Body of pancreas (tissue), 4 donors: ENCODE measurements at regions not wholly inside any gene's neighbourhood (a gene's known extent, or its start where the extent isn't known, plus 50 kb on each side); places are given as distances from the start of the nearest gene placed in this dataset.

Source experiments
- ATAC-seq: fragments of 150-250 bp; one replicate; pipeline ENCODE4 v1.9.1; 2016
- DNase-seq, 4 donors: peaks; one replicate each; pipeline ENCODE4 v3.0.0-alpha.2; 2019
- H3K27ac ChIP-seq, 4 donors: fragments of 200-600 bp; sonication (generic); 1 replicate in 3 of 4; 2 replicates in 1 of 4; pipeline versions ENCODE4 v1.5.1 to v1.6.1; 2016 to 2019; ENCODE audit warnings: mild to moderate bottlenecking in 1 of 4, mixed read lengths in 1 of 4, moderate library complexity in 1 of 4
- H3K27me3 ChIP-seq, 2 donors: fragments of 200-600 bp; sonication (generic); one replicate each; pipeline ENCODE4 v1.6.0; 2016; ENCODE audit warnings: mild to moderate bottlenecking in 1 of 2
- H3K36me3 ChIP-seq, 2 donors: fragments of 200-600 bp; sonication (generic); replicated peaks in 1 of 2; 2 replicates each; pipeline ENCODE4 v1.5.1; 2016; ENCODE audit warnings: low read depth in 2 of 2; ENCODE audit not compliant: insufficient read depth in 1 of 2
- H3K4me1 ChIP-seq: fragments of 200-600 bp; sonication (generic); one replicate; pipeline ENCODE4 v1.6.0; 2016
- H3K4me3 ChIP-seq, 2 donors: fragments of 200-600 bp; sonication (generic); 1 replicate in 1 of 2; 2 replicates in 1 of 2; pipeline ENCODE4 v1.5.1; 2016 to 2019
- H3K9me3 ChIP-seq, 3 donors: fragments of 200-600 bp; sonication (generic); 1 replicate in 2 of 3; 2 replicates in 1 of 3; pipeline ENCODE4 v1.5.1; 2016
- POLR2A ChIP-seq, 3 donors: fragments of 450-650 bp; IDR thresholded peaks; one replicate each; pipeline ENCODE4 v1.6.1; 2016; ENCODE audit warnings: antibody characterized with exemption in 3 of 3, mild to moderate bottlenecking in 2 of 3
- WGBS, 2 donors: methylation state at CpG; one replicate each; pipeline ENCODE4 v1.1.5; 2017; 5-methylcytosine and 5-hydroxymethylcytosine counted together
- intact Hi-C: fragments of 100-400 bp; cut with DNase I; formaldehyde crosslinking; loops from one replicate; pipeline ENCODE4 v1.15.1; 2023
- TF ChIP-seq, protein P1 (sequence below), 7 experiments: fragments of 450-650 bp in 4 of 7; fragments of 200-600 bp in 3 of 7; sonication (generic) in 3 of 7; IDR thresholded peaks; one replicate each; pipeline ENCODE4 v1.5.1; 2016 to 2019; ENCODE audit warnings: antibody characterized with exemption in 7 of 7

DNA sequence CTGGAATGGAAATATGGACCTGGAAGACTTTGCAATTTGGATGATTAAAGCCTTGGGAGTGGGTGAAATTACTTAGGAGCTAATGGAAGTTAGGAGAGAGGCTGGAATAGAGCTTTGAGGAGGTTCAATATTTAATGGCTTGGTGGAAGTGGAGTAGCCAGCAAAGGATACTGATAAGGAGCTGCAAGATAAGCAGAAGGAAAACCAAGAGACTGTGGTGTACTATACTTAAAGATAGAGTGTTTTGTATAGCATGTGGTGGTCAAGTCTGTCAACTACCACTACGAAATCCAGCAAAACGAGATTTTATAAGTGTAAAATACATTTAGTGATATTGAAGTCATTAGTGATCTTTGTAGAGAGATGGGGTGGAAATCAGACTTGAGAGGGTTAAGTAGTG, 54.0 kb upstream of the TMLHE start:
- Histone ChIP-seq H3K27ac (no peak overlapping the region), H3K27me3 (no peaks in the 10 kb centered on the region), H3K9me3 (no peaks in the 10 kb centered on the region), H3K4me3 (no peak overlapping the region), H3K4me1 (no peaks in the 10 kb centered on the region), H3K36me3 (no peaks in the 10 kb centered on the region)
- ATAC-seq: no peak
- 42 to 81% methylated on average over 2 of the region's 2 CpGs for WGBS, 2 donors
- no peak for DNase-seq
- intact Hi-C loops: no loop called here
- no peak for TF ChIP-seq POLR2A (IDR thresholded peaks at IDR 0.05)
- TF ChIP-seq, protein P1, sequence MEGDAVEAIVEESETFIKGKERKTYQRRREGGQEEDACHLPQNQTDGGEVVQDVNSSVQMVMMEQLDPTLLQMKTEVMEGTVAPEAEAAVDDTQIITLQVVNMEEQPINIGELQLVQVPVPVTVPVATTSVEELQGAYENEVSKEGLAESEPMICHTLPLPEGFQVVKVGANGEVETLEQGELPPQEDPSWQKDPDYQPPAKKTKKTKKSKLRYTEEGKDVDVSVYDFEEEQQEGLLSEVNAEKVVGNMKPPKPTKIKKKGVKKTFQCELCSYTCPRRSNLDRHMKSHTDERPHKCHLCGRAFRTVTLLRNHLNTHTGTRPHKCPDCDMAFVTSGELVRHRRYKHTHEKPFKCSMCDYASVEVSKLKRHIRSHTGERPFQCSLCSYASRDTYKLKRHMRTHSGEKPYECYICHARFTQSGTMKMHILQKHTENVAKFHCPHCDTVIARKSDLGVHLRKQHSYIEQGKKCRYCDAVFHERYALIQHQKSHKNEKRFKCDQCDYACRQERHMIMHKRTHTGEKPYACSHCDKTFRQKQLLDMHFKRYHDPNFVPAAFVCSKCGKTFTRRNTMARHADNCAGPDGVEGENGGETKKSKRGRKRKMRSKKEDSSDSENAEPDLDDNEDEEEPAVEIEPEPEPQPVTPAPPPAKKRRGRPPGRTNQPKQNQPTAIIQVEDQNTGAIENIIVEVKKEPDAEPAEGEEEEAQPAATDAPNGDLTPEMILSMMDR (IDR thresholded peaks at IDR 0.05): no peak
